Esophagus squamous epithelium (tissue), 4 donors: ENCODE measurements at regions not wholly inside any gene's neighbourhood (a gene's known extent, or its start where the extent isn't known, plus 50 kb on each side); places are given as distances from the start of the nearest gene placed in this dataset.

Source experiments
- CTCF ChIP-seq, 6 experiments: fragments of 450-650 bp in 4 of 6; fragments of 200-600 bp in 2 of 6; sonication (generic) in 2 of 6; IDR thresholded peaks; one replicate each; pipeline ENCODE4 v1.5.1; 2016 to 2019; ENCODE audit warnings: antibody characterized with exemption in 6 of 6, mild to moderate bottlenecking in 4 of 6, moderate library complexity in 4 of 6
- POLR2A ChIP-seq, 4 donors: fragments of 450-650 bp; IDR thresholded peaks; one replicate each; pipeline ENCODE4 v1.6.1; 2017; ENCODE audit warnings: antibody characterized with exemption in 4 of 4, mild to moderate bottlenecking in 4 of 4, moderate library complexity in 3 of 4

GRCh38 chr2:21294446-21294845 is 170.7 kb downstream of the TDRD15 start:
- TF ChIP-seq POLR2A (IDR thresholded peaks at IDR 0.05) (no peak), CTCF (IDR thresholded peaks at IDR 0.05) (no peak)
